Pancreas (tissue), 10 donors: ENCODE measurements at regions not wholly inside any gene's neighbourhood (a gene's known extent, or its start where the extent isn't known, plus 50 kb on each side); places are given as distances from the start of the nearest gene placed in this dataset.

Source experiments
- ATAC-seq, 4 donors: fragments of 200-7000 bp; cut with Tn5 transposase; one replicate each; pipeline versions ENCODE4 v1.8.0 to v1.9.1; 2020; ENCODE audit warnings: mild to moderate bottlenecking in 4 of 4, moderate library complexity in 4 of 4
- DNase-seq, 6 donors: peaks; one replicate each; pipeline ENCODE4 v3.0.0-alpha.2; 2020
- FAIRE-seq: peaks from 2 replicates; lab custom pipeline; 2012; peaks lifted over from hg19 to GRCh38; lab: Jason Lieb, UNC
- H3K27ac ChIP-seq, 4 donors: fragments of 200-600 bp; sonication (generic); 1 replicate in 3 of 4; 2 replicates in 1 of 4; pipeline versions ENCODE4 v1.5.0 to v1.8.0; 2020
- H3K27me3 ChIP-seq, 4 donors: fragments of 200-600 bp; one replicate each; pipeline ENCODE4 v1.8.0; 2021
- H3K36me3 ChIP-seq, 3 donors: fragments of 200-600 bp; sonication (generic) in 1 of 3; one replicate each; pipeline versions ENCODE4 v1.5.0 to v1.8.0; 2020 to 2021
- H3K4me1 ChIP-seq, 3 donors: fragments of 200-600 bp; one replicate each; pipeline ENCODE4 v1.8.0; 2021
- H3K4me3 ChIP-seq, 4 donors: fragments of 200-600 bp; sonication (generic) in 2 of 4; one replicate each; pipeline versions ENCODE4 v1.5.0 to v1.8.0; 2020 to 2021
- H3K9me3 ChIP-seq, 4 donors: fragments of 200-600 bp; one replicate each; pipeline ENCODE4 v1.8.0; 2021
- WGBS, 2 donors: extraction: QIAGEN DNeasy Blood & Tissue Kit; methylation state at CpG; one replicate each; pipeline ENCODE4 v1.1.7; 2013; 5-methylcytosine and 5-hydroxymethylcytosine counted together
- intact Hi-C, 3 donors: fragments of 100-400 bp; cut with DNase I; formaldehyde crosslinking; loops; one replicate each; pipeline versions ENCODE4 v1.11.1 to v1.14.2; 2022
- TF ChIP-seq, protein P1 (sequence below), 4 donors: fragments of 200-600 bp; sonication (generic) in 3 of 4; IDR thresholded peaks; one replicate each; pipeline versions ENCODE4 v1.5.0 to v1.8.0; 2021; ENCODE audit warnings: antibody characterized with exemption in 4 of 4
- donor health status: healthy with polysubstance abuse.
- donor health status: DM: no; HTN: no; CAD: no; lungs with moderate emphysema.
- donor health status: DM: no; HTN: no; CAD: no.
- donor health status: control.
- donor health status: control.
- donor health status: Bipolar disorder and iron deficiency.
- donor health status: DM: yes; HTN: yes; CAD: no.
- donor health status: DM: no; HTN: no; CAD: no.
- donor health status: DM: no; HTN: no; CAD: no.
- donor health status: DM: yes; HTN: yes; CAD: no.

DNA sequence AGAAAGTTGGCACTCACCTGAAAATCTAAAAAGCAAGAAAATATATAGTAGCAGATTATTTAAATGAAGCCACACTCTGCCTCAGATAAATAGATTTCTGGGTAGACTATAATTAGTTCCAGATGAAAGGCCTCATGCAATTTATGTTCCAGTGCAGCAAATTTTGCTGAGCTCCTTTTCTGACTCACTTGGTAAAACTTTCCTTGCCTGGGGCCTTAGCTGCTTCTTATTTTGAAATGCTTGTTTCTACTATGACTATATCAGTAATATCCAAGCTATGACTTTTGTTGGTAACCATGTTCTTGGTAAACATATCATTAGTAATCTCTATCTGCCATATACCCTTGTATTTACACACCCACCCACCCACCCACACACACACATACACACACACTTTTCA lies 961.8 kb downstream of the SH3BGRL start:
- FAIRE-seq = no peak
- intact Hi-C loops = no loop called here
- H3K27me3 ChIP-seq = no peaks in the 10 kb centered on the region
- TF ChIP-seq, protein P1, sequence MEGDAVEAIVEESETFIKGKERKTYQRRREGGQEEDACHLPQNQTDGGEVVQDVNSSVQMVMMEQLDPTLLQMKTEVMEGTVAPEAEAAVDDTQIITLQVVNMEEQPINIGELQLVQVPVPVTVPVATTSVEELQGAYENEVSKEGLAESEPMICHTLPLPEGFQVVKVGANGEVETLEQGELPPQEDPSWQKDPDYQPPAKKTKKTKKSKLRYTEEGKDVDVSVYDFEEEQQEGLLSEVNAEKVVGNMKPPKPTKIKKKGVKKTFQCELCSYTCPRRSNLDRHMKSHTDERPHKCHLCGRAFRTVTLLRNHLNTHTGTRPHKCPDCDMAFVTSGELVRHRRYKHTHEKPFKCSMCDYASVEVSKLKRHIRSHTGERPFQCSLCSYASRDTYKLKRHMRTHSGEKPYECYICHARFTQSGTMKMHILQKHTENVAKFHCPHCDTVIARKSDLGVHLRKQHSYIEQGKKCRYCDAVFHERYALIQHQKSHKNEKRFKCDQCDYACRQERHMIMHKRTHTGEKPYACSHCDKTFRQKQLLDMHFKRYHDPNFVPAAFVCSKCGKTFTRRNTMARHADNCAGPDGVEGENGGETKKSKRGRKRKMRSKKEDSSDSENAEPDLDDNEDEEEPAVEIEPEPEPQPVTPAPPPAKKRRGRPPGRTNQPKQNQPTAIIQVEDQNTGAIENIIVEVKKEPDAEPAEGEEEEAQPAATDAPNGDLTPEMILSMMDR (IDR thresholded peaks at IDR 0.05) = no peak
- no peak overlapping the region for H3K4me3 ChIP-seq
- H3K4me1 ChIP-seq = no peaks in the 10 kb centered on the region
- no peaks in the 10 kb centered on the region for H3K9me3 ChIP-seq
- no peaks in the 10 kb centered on the region for H3K36me3 ChIP-seq
- no peak for ATAC-seq
- H3K27ac ChIP-seq = no peak overlapping the region
- DNase-seq = no peak

DNA sequence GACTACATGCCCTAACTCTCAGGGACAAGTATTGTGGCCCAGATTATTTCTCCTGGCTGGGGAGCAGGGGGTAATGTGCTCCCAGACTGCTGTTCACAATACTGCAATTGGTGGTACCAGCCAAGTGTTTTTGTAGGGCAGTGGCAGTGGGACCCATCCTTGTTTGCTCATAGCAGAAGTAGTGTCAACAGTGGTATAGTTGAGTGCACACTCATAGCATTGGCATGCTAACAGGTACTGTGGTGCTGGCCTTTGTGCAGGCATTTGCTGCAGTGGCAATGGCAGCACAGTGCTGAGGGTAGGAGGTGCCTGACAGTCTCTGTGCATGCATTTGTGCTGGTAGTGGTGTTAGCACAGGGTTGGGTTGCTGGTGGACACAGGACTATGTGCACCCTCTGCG lies 995.0 kb downstream of the SH3BGRL start:
- WGBS, 2 donors = 29 to 75% methylated on average over 1 of the region's 1 CpG
- TF ChIP-seq, protein P1 (IDR thresholded peaks at IDR 0.05) = no peak
- DNase-seq = no peak
- H3K27ac ChIP-seq = no peak overlapping the region
- no peaks in the 10 kb centered on the region for H3K4me1 ChIP-seq
- FAIRE-seq = no peak
- intact Hi-C loops = no loop called here
- no peaks in the 10 kb centered on the region for H3K27me3 ChIP-seq
- ATAC-seq = no peak
- no peak overlapping the region for H3K4me3 ChIP-seq
- no peaks in the 10 kb centered on the region for H3K36me3 ChIP-seq
- H3K9me3 ChIP-seq = no peaks in the 10 kb centered on the region

DNA sequence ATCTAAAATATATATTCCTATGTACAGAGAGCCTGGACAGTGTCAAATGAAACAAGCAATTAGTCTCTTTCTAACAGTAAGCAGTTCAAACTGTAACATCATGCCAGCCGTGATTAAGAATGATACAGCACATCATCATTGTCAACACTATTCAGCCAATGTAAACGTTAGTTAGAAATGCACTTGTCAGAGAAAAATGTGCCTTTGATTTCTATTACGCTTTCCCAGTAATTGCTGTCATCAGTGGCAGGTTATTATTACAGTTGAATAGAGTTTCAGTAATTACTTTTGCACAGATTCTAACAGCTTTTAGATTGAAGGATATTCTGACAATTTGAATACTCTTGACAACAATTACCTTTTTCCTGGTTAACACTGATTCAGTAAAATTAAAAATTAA lies 1007.1 kb downstream of the SH3BGRL start:
- intact Hi-C loops = no loop called here
- Histone ChIP-seq H3K27me3 (peaks cover 0 to 8% (median 1%) of the 10 kb centered on the region in 4 donors), H3K4me3 (no peak overlapping the region), H3K4me1 (no peaks in the 10 kb centered on the region), H3K36me3 (no peaks in the 10 kb centered on the region), H3K9me3 (no peaks in the 10 kb centered on the region), H3K27ac (no peak overlapping the region)
- TF ChIP-seq, protein P1 (IDR thresholded peaks at IDR 0.05) = no peak
- FAIRE-seq (peak; percentile 39), DNase-seq (no peak), ATAC-seq (no peak)
- WGBS, 2 donors = 28 to 32% methylated on average over 3 of the region's 3 CpGs

DNA sequence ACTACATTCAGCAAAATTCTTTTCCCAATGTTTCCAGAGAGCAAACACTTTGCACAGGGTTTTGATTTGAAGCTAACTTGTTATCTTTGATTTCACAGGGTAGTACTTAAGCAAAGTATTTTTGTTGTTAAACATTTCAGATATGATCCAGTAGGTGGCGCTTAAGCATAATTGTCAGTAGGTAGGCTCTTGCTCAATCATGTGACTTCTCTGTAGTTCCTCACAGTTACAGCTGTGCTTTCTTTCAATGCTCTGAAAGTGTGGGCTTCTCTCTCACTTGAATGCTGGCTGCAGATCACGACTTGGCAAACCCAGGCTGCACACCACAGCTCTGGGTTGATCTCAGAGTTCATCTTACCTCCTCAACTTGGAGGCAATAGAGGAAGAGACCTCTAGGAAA lies 1016.5 kb downstream of the SH3BGRL start:
- no peak overlapping the region for H3K4me3 ChIP-seq
- DNase-seq = no peak
- FAIRE-seq = no peak

DNA sequence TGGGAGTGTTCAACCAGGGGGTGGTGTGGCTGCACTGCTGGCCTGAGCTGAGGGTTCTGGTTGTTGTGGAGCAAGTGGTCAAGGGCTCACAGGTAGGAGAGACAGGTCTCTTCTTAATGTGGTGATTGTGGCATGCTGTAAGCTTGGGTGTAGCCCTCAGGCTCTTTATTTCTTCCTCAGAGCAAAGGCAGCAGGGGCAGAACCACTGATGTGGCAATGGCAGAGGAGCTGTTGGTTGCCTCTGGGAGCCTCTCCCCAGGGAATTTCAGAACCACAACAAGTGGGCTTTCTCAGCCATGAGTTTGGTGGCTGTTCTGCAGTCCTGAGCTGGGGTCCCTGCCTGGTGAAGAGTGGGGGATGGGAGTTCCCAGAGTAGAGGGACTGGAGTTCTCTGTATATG lies 1017.2 kb downstream of the SH3BGRL start:
- no peaks in the 10 kb centered on the region for H3K36me3 ChIP-seq
- FAIRE-seq (no peak), ATAC-seq (no peak), DNase-seq (no peak)
- H3K9me3 ChIP-seq = no peaks in the 10 kb centered on the region
- H3K27me3 ChIP-seq = no peaks in the 10 kb centered on the region
- H3K4me3 ChIP-seq = no peak overlapping the region
- intact Hi-C loops = loop anchor here in 1 of 3 donors (10.0 kb wide), 1 partner anchor 456 kb away; no protein-coding TSS in a partner anchor
- no peaks in the 10 kb centered on the region for H3K4me1 ChIP-seq
- H3K27ac ChIP-seq = no peak overlapping the region
- TF ChIP-seq, protein P1 (IDR thresholded peaks at IDR 0.05) = no peak

More for the DNA sequence above, 1016.5 kb downstream of the SH3BGRL start:
- Histone ChIP-seq H3K27ac (no peak overlapping the region), H3K4me1 (no peaks in the 10 kb centered on the region), H3K36me3 (no peaks in the 10 kb centered on the region), H3K27me3 (no peaks in the 10 kb centered on the region), H3K9me3 (no peaks in the 10 kb centered on the region)
- TF ChIP-seq, protein P1 (IDR thresholded peaks at IDR 0.05) = peak in 3 of 4 donors; percentile 37 to 39 (median 37)
- intact Hi-C loops = loop anchor here in 1 of 3 donors (10.0 kb wide), 1 partner anchor 456 kb away; no protein-coding TSS in a partner anchor
- WGBS, 2 donors = 2 to 5% methylated on average over 2 of the region's 2 CpGs
- ATAC-seq = peak; percentile 56 to 89 (median 77)
